ENCODE measurements at regions not wholly inside any gene's neighbourhood (a gene's known extent, or its start where the extent isn't known, plus 50 kb on each side); places are given as distances from the start of the nearest gene placed in this dataset.

DNA sequence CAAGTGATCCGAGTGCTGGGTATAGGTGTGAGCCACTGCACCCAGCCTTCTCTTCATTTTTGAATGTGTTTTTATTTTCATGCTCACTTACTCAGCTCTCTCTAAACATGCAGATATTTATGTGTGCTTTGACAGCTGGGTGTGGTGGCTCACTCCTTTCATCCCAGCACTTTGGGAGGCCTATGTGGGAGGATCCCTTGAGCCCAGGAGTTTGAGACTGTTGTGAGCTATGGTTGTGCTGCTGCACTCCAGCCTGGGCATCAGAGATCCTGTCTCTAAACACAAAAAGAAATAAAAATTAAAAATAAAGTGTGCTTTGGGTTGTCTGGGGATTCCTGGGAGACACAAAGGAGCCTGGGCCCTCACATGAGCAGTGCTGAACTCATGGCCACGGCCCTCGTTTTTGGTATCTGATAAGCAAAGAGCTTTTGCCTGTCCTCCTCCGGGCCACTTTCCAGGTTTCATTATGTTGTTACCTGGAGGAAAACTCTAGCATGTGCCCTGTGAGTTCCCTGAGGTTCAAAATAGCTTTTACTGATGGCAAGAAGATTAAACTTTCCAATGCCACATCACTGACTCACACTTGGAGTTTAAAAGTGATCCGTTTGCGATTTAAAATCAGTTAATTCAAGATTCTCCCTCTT lies 78.5 kb downstream of the CD164 start:
- H3K79me2 ChIP-seq (ENCODE audit: insufficient read depth, low read depth, low read length), result no peaks in the 10 kb centered on the region
- intact Hi-C loops (cut with micrococcal nuclease; ENCODE audit: unreplicated experiment), result no loop called here
- CTCF ChIA-PET (ENCODE audit: unreplicated experiment), result interaction anchor here (1.2 kb wide), 1 partner anchor 9 kb away, joined by 3 read pairs; no protein-coding TSS in a partner anchor
- H3K4me2 ChIP-seq (ENCODE audit: low read length), result peak overlapping the region; percentile 68
- peak overlapping the region; percentile 81 for H2AFZ ChIP-seq (ENCODE audit: low read length)
- peaks cover 34% of the 10 kb centered on the region for H3K4me1 ChIP-seq (ENCODE audit: insufficient read depth, low read length, poor library complexity, severe bottlenecking)
- POLR2A ChIA-PET, result interaction anchor here (0.8 to 1.0 kb wide), 2 partner anchors 9 to 11 kb away, joined by 3 to 4 read pairs; no protein-coding TSS in a partner anchor
- H3K9me2 ChIP-seq (ENCODE audit: insufficient read depth, low read length), result no peaks in the 10 kb centered on the region
- no peaks in the 10 kb centered on the region for H4K20me1 ChIP-seq (ENCODE audit: insufficient read depth, low read length)
- H3K4me3 ChIP-seq (ENCODE audit: low read depth, low read length, poor library complexity, severe bottlenecking), result peak overlapping the region; percentile 21
- H3K36me3 ChIP-seq (ENCODE audit: insufficient read depth, low read length), result no peaks in the 10 kb centered on the region
- DNase-seq (ENCODE audit: low spot score), result no peak
- no TSS peak for BruUV-seq (replicated peaks)
- H3K27ac ChIP-seq (ENCODE audit: low read depth, low read length, poor library complexity, severe bottlenecking), result peak overlapping the region; percentile 17
- no peak for TF ChIP-seq EZH2phosphoT487 (IDR thresholded peaks at IDR 0.05; ENCODE audit: borderline replicate concordance, low read depth, low read length)
- TF ChIP-seq, protein P1, sequence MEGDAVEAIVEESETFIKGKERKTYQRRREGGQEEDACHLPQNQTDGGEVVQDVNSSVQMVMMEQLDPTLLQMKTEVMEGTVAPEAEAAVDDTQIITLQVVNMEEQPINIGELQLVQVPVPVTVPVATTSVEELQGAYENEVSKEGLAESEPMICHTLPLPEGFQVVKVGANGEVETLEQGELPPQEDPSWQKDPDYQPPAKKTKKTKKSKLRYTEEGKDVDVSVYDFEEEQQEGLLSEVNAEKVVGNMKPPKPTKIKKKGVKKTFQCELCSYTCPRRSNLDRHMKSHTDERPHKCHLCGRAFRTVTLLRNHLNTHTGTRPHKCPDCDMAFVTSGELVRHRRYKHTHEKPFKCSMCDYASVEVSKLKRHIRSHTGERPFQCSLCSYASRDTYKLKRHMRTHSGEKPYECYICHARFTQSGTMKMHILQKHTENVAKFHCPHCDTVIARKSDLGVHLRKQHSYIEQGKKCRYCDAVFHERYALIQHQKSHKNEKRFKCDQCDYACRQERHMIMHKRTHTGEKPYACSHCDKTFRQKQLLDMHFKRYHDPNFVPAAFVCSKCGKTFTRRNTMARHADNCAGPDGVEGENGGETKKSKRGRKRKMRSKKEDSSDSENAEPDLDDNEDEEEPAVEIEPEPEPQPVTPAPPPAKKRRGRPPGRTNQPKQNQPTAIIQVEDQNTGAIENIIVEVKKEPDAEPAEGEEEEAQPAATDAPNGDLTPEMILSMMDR (conservative IDR thresholded peaks at IDR 0.05; ENCODE audit: low read length), result no peak
- H3K9me3 ChIP-seq (ENCODE audit: low read length), result no peaks in the 10 kb centered on the region

DNA sequence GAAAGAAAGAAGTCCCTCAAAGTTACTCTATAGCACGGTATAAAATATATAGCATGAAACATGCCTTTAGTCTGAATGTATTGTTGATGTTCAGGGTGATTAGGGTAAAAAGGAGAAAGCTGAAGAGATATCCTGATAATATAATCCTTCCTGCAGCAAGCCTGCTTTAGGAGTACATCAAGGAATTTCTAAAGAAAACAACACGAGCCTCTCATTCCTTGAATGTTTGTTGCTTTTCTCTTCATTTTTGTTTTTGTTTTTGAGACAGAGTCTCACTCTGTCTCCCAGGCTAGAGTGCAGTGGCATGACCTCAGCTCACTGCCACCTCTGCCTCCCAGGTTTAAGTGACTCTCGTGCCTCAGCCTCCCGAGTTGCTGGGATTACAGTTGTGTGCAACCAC lies 79.1 kb downstream of the CD164 start:
- Histone ChIP-seq H3K36me3 (ENCODE audit: insufficient read depth, low read length) (no peaks in the 10 kb centered on the region), H3K9me3 (ENCODE audit: low read length) (no peaks in the 10 kb centered on the region), H3K79me2 (ENCODE audit: insufficient read depth, low read depth, low read length) (no peaks in the 10 kb centered on the region), H3K27ac (ENCODE audit: low read depth, low read length, poor library complexity, severe bottlenecking) (no peak overlapping the region), H3K4me2 (ENCODE audit: low read length) (no peak overlapping the region), H3K9me2 (ENCODE audit: insufficient read depth, low read length) (no peaks in the 10 kb centered on the region), H2AFZ (ENCODE audit: low read length) (no peak overlapping the region), H3K4me3 (ENCODE audit: low read depth, low read length, poor library complexity, severe bottlenecking) (no peak overlapping the region), H4K20me1 (ENCODE audit: insufficient read depth, low read length) (no peaks in the 10 kb centered on the region), H3K4me1 (ENCODE audit: insufficient read depth, low read length, poor library complexity, severe bottlenecking) (peaks cover 34% of the 10 kb centered on the region)
- TF ChIP-seq, protein P1 (conservative IDR thresholded peaks at IDR 0.05; ENCODE audit: low read length), result no peak
- TF ChIP-seq EZH2phosphoT487 (IDR thresholded peaks at IDR 0.05; ENCODE audit: borderline replicate concordance, low read depth, low read length), result no peak
- no TSS peak for BruUV-seq (replicated peaks)
- no peak for DNase-seq (ENCODE audit: low spot score)
- ChIA-PET POLR2A (interaction anchor here (1.0 kb wide), 1 partner anchor 10 kb away, joined by 4 read pairs; no protein-coding TSS in a partner anchor), CTCF (ENCODE audit: unreplicated experiment) (no interaction called here)
- intact Hi-C loops (cut with micrococcal nuclease; ENCODE audit: unreplicated experiment), result no loop called here

DNA sequence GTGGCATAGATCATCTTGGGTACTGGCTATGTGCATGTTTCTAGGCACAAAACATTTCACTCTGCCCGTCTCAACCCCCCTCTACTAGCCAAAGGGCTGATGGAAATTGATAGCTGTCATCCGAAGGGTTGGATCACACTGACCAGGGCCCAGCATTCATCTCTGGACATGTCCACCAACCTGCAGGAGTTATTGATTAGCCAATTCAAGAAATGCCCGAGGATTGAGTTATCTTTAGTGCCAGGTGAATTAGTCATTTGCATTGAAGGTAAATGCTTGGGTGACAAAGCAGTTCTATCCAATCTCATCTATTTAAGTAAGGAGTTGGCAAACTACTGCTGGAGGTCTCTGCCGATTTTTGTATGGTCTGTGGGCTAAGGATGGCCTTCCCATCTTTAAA lies 80.1 kb downstream of the CD164 start:
- BruUV-seq (replicated peaks), result no TSS peak
- intact Hi-C loops (cut with micrococcal nuclease; ENCODE audit: unreplicated experiment), result no loop called here
- H3K4me3 ChIP-seq (ENCODE audit: low read depth, low read length, poor library complexity, severe bottlenecking), result no peak overlapping the region
- no peak overlapping the region for H3K4me2 ChIP-seq (ENCODE audit: low read length)
- no peak for DNase-seq (ENCODE audit: low spot score)
- CTCF ChIA-PET (ENCODE audit: unreplicated experiment), result no interaction called here
- no peaks in the 10 kb centered on the region for H4K20me1 ChIP-seq (ENCODE audit: insufficient read depth, low read length)
- no peak overlapping the region for H2AFZ ChIP-seq (ENCODE audit: low read length)
- H3K9me2 ChIP-seq (ENCODE audit: insufficient read depth, low read length), result no peaks in the 10 kb centered on the region
- POLR2A ChIA-PET, result no interaction called here
- peaks cover 34% of the 10 kb centered on the region for H3K4me1 ChIP-seq (ENCODE audit: insufficient read depth, low read length, poor library complexity, severe bottlenecking)
- H3K9me3 ChIP-seq (ENCODE audit: low read length), result no peaks in the 10 kb centered on the region
- H3K79me2 ChIP-seq (ENCODE audit: insufficient read depth, low read depth, low read length), result no peaks in the 10 kb centered on the region
- TF ChIP-seq, protein P1 (conservative IDR thresholded peaks at IDR 0.05; ENCODE audit: low read length), result no peak
- TF ChIP-seq EZH2phosphoT487 (IDR thresholded peaks at IDR 0.05; ENCODE audit: borderline replicate concordance, low read depth, low read length), result no peak
- H3K27ac ChIP-seq (ENCODE audit: low read depth, low read length, poor library complexity, severe bottlenecking), result no peak overlapping the region
- no peaks in the 10 kb centered on the region for H3K36me3 ChIP-seq (ENCODE audit: insufficient read depth, low read length)
